ENCODE measurements at regions not wholly inside any gene's neighbourhood (a gene's known extent, or its start where the extent isn't known, plus 50 kb on each side); places are given as distances from the start of the nearest gene placed in this dataset.

DNA sequence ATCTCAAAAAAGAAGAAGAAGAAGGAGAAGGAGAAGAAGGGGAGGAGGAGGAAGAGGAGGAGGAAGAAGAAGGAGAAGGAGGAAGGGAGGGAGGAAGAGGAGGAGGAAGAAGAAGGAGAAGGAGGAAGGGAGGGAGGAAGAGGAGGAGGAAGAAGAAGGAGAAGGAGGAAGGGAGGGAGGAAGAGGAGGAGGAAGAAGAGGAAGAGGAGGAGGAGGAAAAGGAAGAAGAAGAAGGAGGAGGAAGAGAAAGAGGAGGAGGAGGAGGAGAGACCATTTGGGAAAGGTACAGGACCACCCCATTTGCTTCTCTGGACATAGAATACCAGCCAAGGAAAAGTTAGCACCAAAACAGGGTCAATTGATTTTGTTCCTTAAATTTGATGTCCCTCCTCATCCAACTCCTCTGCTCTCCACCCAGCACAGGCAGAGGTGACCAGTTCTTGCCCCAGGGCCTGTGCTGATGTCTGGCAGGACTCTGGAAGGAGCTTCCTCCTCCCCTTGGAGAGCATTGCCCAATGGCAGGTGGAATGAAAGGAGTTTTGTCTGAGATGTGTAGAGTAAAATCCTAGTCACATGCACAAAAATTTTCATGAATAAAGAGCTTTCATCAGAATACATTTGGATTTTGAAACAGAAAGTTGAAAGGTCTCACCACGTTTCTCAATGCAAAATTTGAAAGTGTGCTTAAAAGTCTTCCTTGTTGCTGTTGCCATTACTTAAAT lies 182.9 kb downstream of the LY86 start:
- no peak for DNase-seq (ENCODE audit: low spot score in 2 of 2, unreplicated experiment in 2 of 2)
- H3K4me1 Mint-ChIP-seq: no peaks in the 10 kb centered on the region
- no peak overlapping the region for H3K4me3 Mint-ChIP-seq
- H3K36me3 Mint-ChIP-seq: no peaks in the 10 kb centered on the region
- H3K27me3 Mint-ChIP-seq (ENCODE audit: low read depth): no peaks in the 10 kb centered on the region
- H3K9me3 Mint-ChIP-seq: peaks cover 6% of the 10 kb centered on the region
- TF ChIP-seq, protein P1, sequence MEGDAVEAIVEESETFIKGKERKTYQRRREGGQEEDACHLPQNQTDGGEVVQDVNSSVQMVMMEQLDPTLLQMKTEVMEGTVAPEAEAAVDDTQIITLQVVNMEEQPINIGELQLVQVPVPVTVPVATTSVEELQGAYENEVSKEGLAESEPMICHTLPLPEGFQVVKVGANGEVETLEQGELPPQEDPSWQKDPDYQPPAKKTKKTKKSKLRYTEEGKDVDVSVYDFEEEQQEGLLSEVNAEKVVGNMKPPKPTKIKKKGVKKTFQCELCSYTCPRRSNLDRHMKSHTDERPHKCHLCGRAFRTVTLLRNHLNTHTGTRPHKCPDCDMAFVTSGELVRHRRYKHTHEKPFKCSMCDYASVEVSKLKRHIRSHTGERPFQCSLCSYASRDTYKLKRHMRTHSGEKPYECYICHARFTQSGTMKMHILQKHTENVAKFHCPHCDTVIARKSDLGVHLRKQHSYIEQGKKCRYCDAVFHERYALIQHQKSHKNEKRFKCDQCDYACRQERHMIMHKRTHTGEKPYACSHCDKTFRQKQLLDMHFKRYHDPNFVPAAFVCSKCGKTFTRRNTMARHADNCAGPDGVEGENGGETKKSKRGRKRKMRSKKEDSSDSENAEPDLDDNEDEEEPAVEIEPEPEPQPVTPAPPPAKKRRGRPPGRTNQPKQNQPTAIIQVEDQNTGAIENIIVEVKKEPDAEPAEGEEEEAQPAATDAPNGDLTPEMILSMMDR (IDR thresholded peaks at IDR 0.05; ENCODE audit: unreplicated experiment): no peak
- no peak overlapping the region for H3K27ac Mint-ChIP-seq

DNA sequence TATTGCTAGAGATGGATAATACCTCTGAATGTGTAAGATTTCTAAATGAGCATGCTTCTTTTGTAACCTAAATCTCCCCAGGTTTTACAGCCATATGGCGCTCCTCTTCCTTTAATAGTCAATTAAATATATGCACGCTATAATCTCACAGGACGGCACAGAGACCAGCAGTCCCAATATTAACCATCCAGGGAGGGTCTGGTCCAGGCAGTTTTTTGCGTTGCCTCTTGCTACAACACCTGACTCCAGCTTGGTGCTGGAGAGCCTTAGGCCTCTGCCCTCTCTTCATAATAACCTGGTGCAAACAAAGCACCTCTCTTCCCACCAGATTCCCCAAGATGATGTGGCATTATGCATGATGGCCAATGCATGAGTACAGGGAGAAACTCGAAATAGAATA lies 183.4 kb downstream of the LY86 start:
- Mint-ChIP-seq H3K4me1 (no peaks in the 10 kb centered on the region), H3K4me3 (no peak overlapping the region), H3K9me3 (peaks cover 11% of the 10 kb centered on the region), H3K27me3 (ENCODE audit: low read depth) (no peaks in the 10 kb centered on the region), H3K27ac (no peak overlapping the region), H3K36me3 (no peaks in the 10 kb centered on the region)
- TF ChIP-seq, protein P1 (IDR thresholded peaks at IDR 0.05; ENCODE audit: unreplicated experiment): no peak
- no peak for DNase-seq (ENCODE audit: low spot score in 2 of 2, unreplicated experiment in 2 of 2)

DNA sequence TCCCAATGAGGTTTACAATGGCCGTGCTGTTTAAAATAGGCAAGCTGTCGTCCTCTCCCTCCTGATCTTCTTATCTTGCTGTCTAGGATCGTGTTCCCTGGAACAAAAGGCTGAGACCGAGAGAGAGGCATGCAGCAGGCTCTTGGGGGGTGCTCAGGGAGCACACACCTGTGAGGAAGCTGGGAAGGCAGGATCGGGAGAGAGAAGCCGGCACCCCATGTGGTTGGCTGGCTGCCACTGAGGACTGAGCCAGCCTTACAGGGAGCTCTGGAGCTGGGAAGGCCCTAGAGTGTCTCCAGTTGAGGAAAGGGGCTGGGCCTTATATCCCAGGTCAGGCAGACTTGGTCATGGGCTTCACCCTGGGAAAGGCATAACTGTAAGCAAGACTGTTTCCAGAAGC lies 184.2 kb downstream of the LY86 start:
- TF ChIP-seq, protein P1 (IDR thresholded peaks at IDR 0.05; ENCODE audit: unreplicated experiment): no peak
- no peaks in the 10 kb centered on the region for H3K36me3 Mint-ChIP-seq
- H3K9me3 Mint-ChIP-seq: peaks cover 13% of the 10 kb centered on the region
- no peak for DNase-seq (ENCODE audit: low spot score in 2 of 2, unreplicated experiment in 2 of 2)
- no peaks in the 10 kb centered on the region for H3K27me3 Mint-ChIP-seq (ENCODE audit: low read depth)
- no peak overlapping the region for H3K27ac Mint-ChIP-seq
- no peaks in the 10 kb centered on the region for H3K4me1 Mint-ChIP-seq
- no peak overlapping the region for H3K4me3 Mint-ChIP-seq

DNA sequence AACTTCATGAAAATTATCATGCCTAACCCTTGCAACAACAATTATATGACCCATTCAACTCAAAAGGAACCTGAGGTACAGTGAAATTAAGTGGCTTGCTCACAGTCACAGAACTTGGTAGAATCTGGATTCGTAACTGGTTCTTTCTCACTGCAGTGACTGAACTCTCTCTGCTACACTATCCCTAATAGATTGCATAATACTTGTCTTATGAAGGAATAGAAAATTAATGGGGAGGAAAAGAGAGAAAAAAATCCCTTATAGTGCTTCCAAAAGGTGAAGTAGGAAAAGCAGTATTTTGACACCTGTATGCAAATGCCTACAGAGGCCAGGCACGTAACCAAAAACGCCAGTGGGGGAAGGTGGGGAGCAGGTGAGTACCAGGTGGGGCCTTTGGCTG lies 186.6 kb downstream of the LY86 start:
- H3K4me1 Mint-ChIP-seq: no peaks in the 10 kb centered on the region
- peaks cover 15% of the 10 kb centered on the region for H3K9me3 Mint-ChIP-seq
- no peak overlapping the region for H3K27ac Mint-ChIP-seq
- TF ChIP-seq, protein P1 (IDR thresholded peaks at IDR 0.05; ENCODE audit: unreplicated experiment): no peak
- no peak overlapping the region for H3K4me3 Mint-ChIP-seq
- no peaks in the 10 kb centered on the region for H3K36me3 Mint-ChIP-seq
- DNase-seq (ENCODE audit: low spot score in 2 of 2, unreplicated experiment in 2 of 2): no peak
- H3K27me3 Mint-ChIP-seq (ENCODE audit: low read depth): peaks cover 3% of the 10 kb centered on the region

DNA sequence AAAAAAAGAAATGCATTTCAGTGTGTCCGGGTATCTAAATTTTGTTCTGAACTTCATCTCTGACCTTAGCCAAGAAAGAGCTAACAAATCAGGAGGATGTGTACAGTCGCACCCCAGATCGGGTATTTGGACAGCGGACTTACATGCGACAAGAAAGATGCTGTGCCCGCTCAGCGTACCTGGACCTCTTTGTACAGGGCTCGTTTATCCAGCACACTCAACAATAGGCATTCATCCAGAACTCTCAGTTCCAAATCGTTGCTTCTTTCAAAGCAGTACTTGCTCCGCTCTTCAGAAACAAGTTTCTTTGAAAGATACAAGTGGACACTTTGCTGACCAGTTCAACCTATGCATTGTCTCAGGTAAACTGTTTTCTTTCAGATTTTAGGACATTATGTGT lies 191.7 kb downstream of the LY86 start:
- H3K4me3 Mint-ChIP-seq: no peak overlapping the region
- H3K4me1 Mint-ChIP-seq: peaks cover 22% of the 10 kb centered on the region
- H3K36me3 Mint-ChIP-seq: no peaks in the 10 kb centered on the region
- peaks cover 10% of the 10 kb centered on the region for H3K9me3 Mint-ChIP-seq
- no peak overlapping the region for H3K27ac Mint-ChIP-seq
- H3K27me3 Mint-ChIP-seq (ENCODE audit: low read depth): peaks cover 3% of the 10 kb centered on the region
- no peak for DNase-seq (ENCODE audit: low spot score in 2 of 2, unreplicated experiment in 2 of 2)
- TF ChIP-seq, protein P1 (IDR thresholded peaks at IDR 0.05; ENCODE audit: unreplicated experiment): no peak
